Trophoblast cell (in vitro differentiated cells and primary cell): ENCODE measurements at regions not wholly inside any gene's neighbourhood (a gene's known extent, or its start where the extent isn't known, plus 50 kb on each side); places are given as distances from the start of the nearest gene placed in this dataset.

Source experiments
- DNase-seq, 2 donors: peaks; one replicate each; pipeline ENCODE4 v3.0.0-alpha.2; 2016
- H2AFZ ChIP-seq: 2 replicates; pipeline ENCODE4 v1.6.1; 2013; ENCODE audit warnings: low read length, moderate library complexity, mild to moderate bottlenecking; ENCODE audit not compliant: insufficient read depth, poor library complexity
- H2AK5ac ChIP-seq: 2 replicates; pipeline ENCODE4 v1.6.1; 2013; ENCODE audit warnings: mild to moderate bottlenecking, low read length
- H2BK120ac ChIP-seq: 2 replicates; pipeline ENCODE4 v1.6.1; 2013; ENCODE audit warnings: low read length, mild to moderate bottlenecking, moderate library complexity; ENCODE audit not compliant: insufficient read depth, poor library complexity
- H2BK12ac ChIP-seq: 2 replicates; pipeline ENCODE4 v1.6.1; 2013; ENCODE audit warnings: mild to moderate bottlenecking, low read length, moderate library complexity
- H2BK5ac ChIP-seq: 2 replicates; pipeline ENCODE4 v1.6.1; 2013; ENCODE audit warnings: low read length, low read depth, moderate library complexity, mild to moderate bottlenecking; ENCODE audit not compliant: poor library complexity
- H3K14ac ChIP-seq: 2 replicates; pipeline ENCODE4 v1.6.1; 2013; ENCODE audit warnings: mild to moderate bottlenecking, low read length
- H3K18ac ChIP-seq: 2 replicates; pipeline ENCODE4 v1.6.1; 2013; ENCODE audit warnings: mild to moderate bottlenecking, low read length
- H3K23ac ChIP-seq: 2 replicates; pipeline ENCODE4 v1.6.1; 2013; ENCODE audit warnings: low read length
- H3K27ac ChIP-seq: 2 replicates; pipeline ENCODE4 v1.5.1; 2013; ENCODE audit warnings: low read depth, mild to moderate bottlenecking, inconsistent platforms, low read length, moderate library complexity
- H3K27me3 ChIP-seq: 2 replicates; pipeline ENCODE4 v1.6.1; 2013; ENCODE audit warnings: inconsistent platforms, mild to moderate bottlenecking, low read length, moderate library complexity; ENCODE audit not compliant: insufficient read depth
- H3K36me3 ChIP-seq, 2 experiments: 1 replicate in 1 of 2; 2 replicates in 1 of 2; pipeline ENCODE4 v1.6.1; 2013; ENCODE audit warnings: low read length in 2 of 2, mild to moderate bottlenecking in 2 of 2, moderate library complexity in 1 of 2; ENCODE audit not compliant: insufficient read depth in 2 of 2, control insufficient read depth in 1 of 2
- H3K4ac ChIP-seq: 2 replicates; pipeline ENCODE4 v1.6.1; 2013; ENCODE audit warnings: low read depth, mild to moderate bottlenecking, low read length, moderate library complexity
- H3K4me1 ChIP-seq, 2 experiments: 1 replicate in 1 of 2; 2 replicates in 1 of 2; pipeline ENCODE4 v1.6.1; 2013; ENCODE audit warnings: low read length in 2 of 2, mild to moderate bottlenecking in 2 of 2, moderate library complexity in 1 of 2; ENCODE audit not compliant: insufficient read depth in 2 of 2, control insufficient read depth in 1 of 2
- H3K4me2 ChIP-seq: 2 replicates; pipeline ENCODE4 v1.6.1; 2013; ENCODE audit warnings: inconsistent platforms, mild to moderate bottlenecking, low read length, moderate library complexity
- H3K4me3 ChIP-seq: 2 replicates; pipeline ENCODE4 v1.5.1; 2013; ENCODE audit warnings: mild to moderate bottlenecking, low read depth, low read length, inconsistent platforms
- H3K79me1 ChIP-seq: one replicate; pipeline ENCODE4 v1.6.1; 2013; ENCODE audit warnings: low read length
- H3K79me2 ChIP-seq: 2 replicates; pipeline ENCODE4 v1.6.1; 2013; ENCODE audit warnings: low read length, mild to moderate bottlenecking; ENCODE audit not compliant: control insufficient read depth, insufficient read depth, poor library complexity
- H3K9ac ChIP-seq: 2 replicates; pipeline ENCODE4 v1.6.1; 2013; ENCODE audit warnings: mild to moderate bottlenecking, low read length
- H3K9me3 ChIP-seq: 2 replicates; pipeline ENCODE4 v1.6.1; 2013; ENCODE audit warnings: low read depth, mild to moderate bottlenecking, control low read depth, inconsistent platforms, low read length; ENCODE audit not compliant: insufficient read depth
- H4K12ac ChIP-seq: 2 replicates; pipeline ENCODE4 v1.6.1; 2013; ENCODE audit warnings: low read depth, mild to moderate bottlenecking, low read length, moderate library complexity
- H4K8ac ChIP-seq: 2 replicates; pipeline ENCODE4 v1.6.1; 2013; ENCODE audit warnings: low read depth, mild to moderate bottlenecking, low read length, moderate library complexity
- H4K91ac ChIP-seq: one replicate; pipeline ENCODE4 v1.6.1; 2013; ENCODE audit warnings: low read depth, mild to moderate bottlenecking, low read length, moderate library complexity
- WGBS: extraction: QIAGEN DNeasy Blood & Tissue Kit; methylation state at CpG from one replicate; pipeline ENCODE4 v1.1.7; 2013; ENCODE audit warnings: missing lambda C conversion rate; ENCODE audit not compliant: insufficient read length, insufficient coverage; ENCODE audit errors: extremely low coverage; 5-methylcytosine and 5-hydroxymethylcytosine counted together

GRCh38 chr2:176963568-176964287 is 248.9 kb upstream of the HNRNPA3 start:
- H2AFZ ChIP-seq: no peak overlapping the region
- no peak overlapping the region for H2AK5ac ChIP-seq
- no peaks in the 10 kb centered on the region for H3K9me3 ChIP-seq
- no peak overlapping the region for H3K23ac ChIP-seq
- no peak overlapping the region for H3K18ac ChIP-seq
- no peak overlapping the region for H2BK12ac ChIP-seq
- no peak for DNase-seq
- no peaks in the 10 kb centered on the region for H3K79me2 ChIP-seq
- no peak overlapping the region for H4K91ac ChIP-seq
- H3K36me3 ChIP-seq: no peaks in the 10 kb centered on the region
- H3K27me3 ChIP-seq: no peaks in the 10 kb centered on the region
- no peaks in the 10 kb centered on the region for H3K4me1 ChIP-seq
- no peak overlapping the region for H3K4me3 ChIP-seq
- no peak overlapping the region for H3K27ac ChIP-seq
- H2BK5ac ChIP-seq: no peak overlapping the region
- H3K9ac ChIP-seq: no peak overlapping the region
- H2BK120ac ChIP-seq: no peak overlapping the region
- no peak overlapping the region for H4K12ac ChIP-seq
- no peak overlapping the region for H4K8ac ChIP-seq
- H3K79me1 ChIP-seq: no peaks in the 10 kb centered on the region
- H3K14ac ChIP-seq: no peak overlapping the region
- no peak overlapping the region for H3K4me2 ChIP-seq
- WGBS: no CpG with 5 or more reads among the region's 4 CpGs
- no peak overlapping the region for H3K4ac ChIP-seq

- H3K23ac ChIP-seq: no peak overlapping the region
- H3K27ac ChIP-seq: no peak overlapping the region
- H3K79me1 ChIP-seq: no peaks in the 10 kb centered on the region
- H3K4ac ChIP-seq: no peak overlapping the region
- H3K4me2 ChIP-seq: no peak overlapping the region
- H2AK5ac ChIP-seq: no peak overlapping the region
- H3K27me3 ChIP-seq: no peaks in the 10 kb centered on the region
- no peaks in the 10 kb centered on the region for H3K79me2 ChIP-seq
- H3K14ac ChIP-seq: no peak overlapping the region
- H4K91ac ChIP-seq: no peak overlapping the region
- peaks cover 1% of the 10 kb centered on the region for H3K9me3 ChIP-seq
- H3K4me1 ChIP-seq: no peaks in the 10 kb centered on the region
- H4K12ac ChIP-seq: no peak overlapping the region
- no peak overlapping the region for H3K18ac ChIP-seq
- H4K8ac ChIP-seq: no peak overlapping the region
- H2BK120ac ChIP-seq: no peak overlapping the region
- no peak for DNase-seq
- H3K36me3 ChIP-seq: no peaks in the 10 kb centered on the region
- H3K4me3 ChIP-seq: no peak overlapping the region
- H2AFZ ChIP-seq: no peak overlapping the region
- no peak overlapping the region for H2BK5ac ChIP-seq
- H2BK12ac ChIP-seq: no peak overlapping the region
- H3K9ac ChIP-seq: no peak overlapping the region
These were observed 244.6 kb upstream of the HNRNPA3 start for GRCh38 chr2:176967911-176968450.

GRCh38 chr2:176969642-176970359 is 242.8 kb upstream of the HNRNPA3 start:
- H3K79me2 ChIP-seq: no peaks in the 10 kb centered on the region
- no peak overlapping the region for H3K4me3 ChIP-seq
- H2BK5ac ChIP-seq: no peak overlapping the region
- H3K27me3 ChIP-seq: no peaks in the 10 kb centered on the region
- H3K36me3 ChIP-seq: no peaks in the 10 kb centered on the region
- H2BK12ac ChIP-seq: no peak overlapping the region
- no peak overlapping the region for H3K4me2 ChIP-seq
- no peak overlapping the region for H4K91ac ChIP-seq
- WGBS: no CpG with 5 or more reads among the region's 2 CpGs
- no peak overlapping the region for H3K4ac ChIP-seq
- H4K12ac ChIP-seq: no peak overlapping the region
- no peak overlapping the region for H3K18ac ChIP-seq
- H3K27ac ChIP-seq: no peak overlapping the region
- H4K8ac ChIP-seq: no peak overlapping the region
- H2BK120ac ChIP-seq: no peak overlapping the region
- H3K23ac ChIP-seq: no peak overlapping the region
- H3K14ac ChIP-seq: no peak overlapping the region
- no peak overlapping the region for H2AFZ ChIP-seq
- no peaks in the 10 kb centered on the region for H3K4me1 ChIP-seq
- no peak overlapping the region for H3K9ac ChIP-seq
- no peak overlapping the region for H2AK5ac ChIP-seq
- no peak for DNase-seq
- H3K79me1 ChIP-seq: no peaks in the 10 kb centered on the region
- H3K9me3 ChIP-seq: peaks cover 1% of the 10 kb centered on the region

GRCh38 chr2:176976736-176977685 is 235.6 kb upstream of the HNRNPA3 start:
- Histone ChIP-seq H3K23ac (no peak overlapping the region), H3K9ac (no peak overlapping the region)
- WGBS: no CpG with 5 or more reads among the region's 9 CpGs

More at GRCh38 chr2:176976736-176977685, 235.6 kb upstream of the HNRNPA3 start:
- Histone ChIP-seq H3K27me3 (no peaks in the 10 kb centered on the region), H3K14ac (no peak overlapping the region), H3K36me3 (no peaks in the 10 kb centered on the region), H3K9me3 (no peaks in the 10 kb centered on the region), H3K79me1 (no peaks in the 10 kb centered on the region), H3K79me2 (no peaks in the 10 kb centered on the region), H2BK5ac (no peak overlapping the region), H4K8ac (no peak overlapping the region), H2BK12ac (no peak overlapping the region), H3K4me2 (no peak overlapping the region), H2BK120ac (no peak overlapping the region), H4K91ac (no peak overlapping the region), H3K4me1 (no peaks in the 10 kb centered on the region), H2AK5ac (no peak overlapping the region), H3K18ac (no peak overlapping the region), H4K12ac (no peak overlapping the region), H3K4ac (no peak overlapping the region), H3K27ac (no peak overlapping the region), H2AFZ (no peak overlapping the region), H3K4me3 (no peak overlapping the region)
- no peak for DNase-seq
